CD14-positive monocyte (primary cell): ENCODE measurements at regions not wholly inside any gene's neighbourhood (a gene's known extent, or its start where the extent isn't known, plus 50 kb on each side); places are given as distances from the start of the nearest gene placed in this dataset.
A peak's percentile ranks its signal among the peaks of the same experiment; 100 is the strongest.

Experiments used
- DNase-seq, 3 donors: peaks; one replicate each; pipeline ENCODE4 v3.0.0-alpha.2; 2011 to 2022
- H2AFZ ChIP-seq: 2 replicates; pipeline ENCODE4 v1.6.0; 2012; ENCODE audit warnings: mild to moderate bottlenecking, low read depth, low read length, inconsistent platforms; ENCODE audit not compliant: insufficient read depth, poor library complexity, severe bottlenecking
- H3K27ac ChIP-seq, 2 donors: 1 replicate in 1 of 2; 2 replicates in 1 of 2; pipeline ENCODE4 v1.5.1; 2012 to 2013; ENCODE audit warnings: low read length in 2 of 2, control low read depth in 1 of 2, inconsistent platforms in 1 of 2, low read depth in 1 of 2, mild to moderate bottlenecking in 1 of 2
- H3K27me3 ChIP-seq, 2 donors: one replicate each; pipeline versions ENCODE4 v1.6.0 to v1.6.1; 2011 to 2013; ENCODE audit warnings: low read length in 2 of 2; ENCODE audit not compliant: control insufficient read depth in 2 of 2, insufficient read depth in 2 of 2
- H3K36me3 ChIP-seq, 2 donors: replicated peaks in 1 of 2; 1 replicate in 1 of 2; 2 replicates in 1 of 2; pipeline versions ENCODE4 v1.5.1 to v1.6.1; 2012 to 2013; ENCODE audit warnings: low read length in 2 of 2, control low read depth in 1 of 2, inconsistent platforms in 1 of 2, mild to moderate bottlenecking in 1 of 2; ENCODE audit not compliant: insufficient read depth in 2 of 2, control insufficient read depth in 1 of 2
- H3K4me1 ChIP-seq, 2 donors: 1 replicate in 1 of 2; 2 replicates in 1 of 2; pipeline versions ENCODE4 v1.5.1 to v1.6.1; 2012 to 2013; ENCODE audit warnings: low read length in 2 of 2, control low read depth in 1 of 2, inconsistent platforms in 1 of 2, mild to moderate bottlenecking in 1 of 2, moderate library complexity in 1 of 2; ENCODE audit not compliant: insufficient read depth in 2 of 2, control insufficient read depth in 1 of 2
- H3K4me2 ChIP-seq: replicated peaks from 2 replicates; pipeline ENCODE3; 2012; ENCODE audit warnings: low read length, moderate library complexity, mild to moderate bottlenecking; ENCODE audit not compliant: poor library complexity, severe bottlenecking; ENCODE audit errors: extremely low read depth
- H3K4me3 ChIP-seq, 3 experiments: fragments of 200-600 bp in 1 of 3; sonication (generic) in 1 of 3; replicated peaks in 1 of 3; 1 replicate in 2 of 3; 2 replicates in 1 of 3; pipeline ENCODE4 v1.5.1; 2011 to 2013; ENCODE audit warnings: low read length in 3 of 3, mild to moderate bottlenecking in 3 of 3, control low read depth in 2 of 3, low read depth in 2 of 3, inconsistent platforms in 1 of 3, moderate library complexity in 1 of 3
- H3K79me2 ChIP-seq: 2 replicates; pipeline ENCODE4 v1.6.0; 2012; ENCODE audit warnings: mild to moderate bottlenecking, control low read depth, inconsistent platforms, low read length, moderate library complexity; ENCODE audit not compliant: insufficient read depth
- H3K9ac ChIP-seq: 2 replicates; pipeline ENCODE4 v1.6.0; 2017; ENCODE audit warnings: low read length, mild to moderate bottlenecking; ENCODE audit not compliant: insufficient read depth, poor library complexity, severe bottlenecking
- H3K9me3 ChIP-seq, 2 donors: replicated peaks in 1 of 2; 1 replicate in 1 of 2; 2 replicates in 1 of 2; pipeline versions ENCODE4 v1.5.1 to v1.6.1; 2012 to 2013; ENCODE audit warnings: low read length in 2 of 2, control low read depth in 1 of 2; ENCODE audit not compliant: control insufficient read depth in 1 of 2, insufficient read depth in 1 of 2
- H4K20me1 ChIP-seq: 2 replicates; pipeline ENCODE4 v1.6.0; 2012; ENCODE audit warnings: mild to moderate bottlenecking, low read length, control low read depth, moderate library complexity; ENCODE audit not compliant: insufficient read depth
- H3K27ac Mint-ChIP-seq, 7 donors: one replicate each; pipeline ENCODE4 v1.8.0; 2020; ENCODE audit warnings: mild to moderate bottlenecking in 7 of 7, mixed read lengths in 7 of 7, moderate library complexity in 6 of 7, inconsistent platforms in 2 of 7
- H3K27me3 Mint-ChIP-seq, 3 donors: one replicate each; pipeline ENCODE4 v1.8.0; 2021 to 2022; ENCODE audit warnings: low read depth in 3 of 3, mild to moderate bottlenecking in 3 of 3, mixed read lengths in 3 of 3, moderate library complexity in 3 of 3, inconsistent platforms in 1 of 3
- H3K36me3 Mint-ChIP-seq, 2 donors: one replicate each; pipeline ENCODE4 v1.8.0; 2020; ENCODE audit warnings: mixed read lengths in 2 of 2, inconsistent platforms in 1 of 2, mild to moderate bottlenecking in 1 of 2
- H3K4me1 Mint-ChIP-seq: one replicate; pipeline ENCODE4 v1.8.0; 2020; ENCODE audit warnings: mild to moderate bottlenecking, mixed read lengths
- H3K4me3 Mint-ChIP-seq, 2 donors: one replicate each; pipeline ENCODE4 v1.8.0; 2020; ENCODE audit warnings: mild to moderate bottlenecking in 2 of 2, mixed read lengths in 2 of 2, moderate library complexity in 1 of 2
- H3K9me3 Mint-ChIP-seq, 7 donors: one replicate each; pipeline ENCODE4 v1.8.0; 2020 to 2022; ENCODE audit warnings: mixed read lengths in 7 of 7, mild to moderate bottlenecking in 6 of 7, moderate library complexity in 6 of 7, inconsistent platforms in 2 of 7
- CTCF ChIP-seq: fragments of 200-600 bp; IDR thresholded peaks from one replicate; pipeline ENCODE4 v1.8.0; 2022; ENCODE audit warnings: antibody characterized with exemption, mild to moderate bottlenecking
- WGBS: methylation state at CpG from one replicate; pipeline ENCODE4 v1.1.5; 2013; ENCODE audit warnings: missing lambda C conversion rate; ENCODE audit not compliant: insufficient coverage; 5-methylcytosine and 5-hydroxymethylcytosine counted together
- intact Hi-C, 2 donors: fragments of 100-400 bp; cut with micrococcal nuclease; formaldehyde crosslinking; loops; one replicate each; pipeline versions ENCODE4 v1.15.0 to v1.15.1; 2023

- Mint-ChIP-seq H3K27me3 (no peaks in the 10 kb centered on the region), H3K9me3 (no peaks in the 10 kb centered on the region), H3K27ac (no peak overlapping the region), H3K4me3 (no peak overlapping the region), H3K36me3 (no peaks in the 10 kb centered on the region), H3K4me1 (peaks cover 2% of the 10 kb centered on the region)
- peak in 2 of 3 donors; percentile 2 to 8 for DNase-seq
- peak; percentile 85 for TF ChIP-seq CTCF
- Histone ChIP-seq H2AFZ (no peak overlapping the region), H3K4me1 (no peaks in the 10 kb centered on the region), H3K79me2 (no peaks in the 10 kb centered on the region), H3K27ac (no peak overlapping the region), H3K4me2 (no peak overlapping the region), H4K20me1 (no peaks in the 10 kb centered on the region), H3K4me3 (no peak overlapping the region), H3K27me3 (no peaks in the 10 kb centered on the region), H3K36me3 (no peaks in the 10 kb centered on the region), H3K9ac (no peak overlapping the region), H3K9me3 (no peaks in the 10 kb centered on the region)
- intact Hi-C loops = no loop called here
- WGBS = 0% methylated on average over 1 of the region's 2 CpGs
These were observed 397.7 kb upstream of the HNRNPA3 start for GRCh38 chr2:176814740-176815367.

- H3K4me1 ChIP-seq = no peaks in the 10 kb centered on the region
- Mint-ChIP-seq H3K4me3 (no peak overlapping the region), H3K27ac (no peak overlapping the region), H3K9me3 (no peaks in the 10 kb centered on the region), H3K4me1 (peaks cover 2% of the 10 kb centered on the region), H3K27me3 (peaks cover 0 to 2% (median 0%) of the 10 kb centered on the region in 3 donors), H3K36me3 (no peaks in the 10 kb centered on the region)
- H3K27me3 ChIP-seq = no peaks in the 10 kb centered on the region
- no peak overlapping the region for H3K9ac ChIP-seq
- no peaks in the 10 kb centered on the region for H3K79me2 ChIP-seq
- 100% methylated on average over 1 of the region's 7 CpGs for WGBS
- no peak overlapping the region for H2AFZ ChIP-seq
- H3K4me3 ChIP-seq = no peak overlapping the region
- no peak overlapping the region for H3K27ac ChIP-seq
- no peak overlapping the region for H3K4me2 ChIP-seq
- no peaks in the 10 kb centered on the region for H4K20me1 ChIP-seq
- no peak for DNase-seq
- intact Hi-C loops = no loop called here
- H3K9me3 ChIP-seq = no peaks in the 10 kb centered on the region
- no peak for TF ChIP-seq CTCF
- no peaks in the 10 kb centered on the region for H3K36me3 ChIP-seq
These were observed 395.5 kb upstream of the HNRNPA3 start for GRCh38 chr2:176817061-176817565.
